Activated naive CD8-positive, alpha-beta T cell treated with anti-CD3 and anti-CD28 coated beads, Interleukin-2, amount 50 U/mL, for 24 hours (primary cell): ENCODE measurements at regions not wholly inside any gene's neighbourhood (a gene's known extent, or its start where the extent isn't known, plus 50 kb on each side); places are given as distances from the start of the nearest gene placed in this dataset.
"Not testable (repeated sequence)": the region's sequence is repeated elsewhere in the genome, so short reads cannot be mapped to it uniquely, and the experiment has no call there.

Source experiments
- ATAC-seq: fragments of 150-1000 bp; cut with Tn5 transposase; one replicate; pipeline ENCODE4 v1.10.0; 2021
- DNase-seq: peaks from one replicate; pipeline ENCODE4 v3.0.0; 2021
- H3K27ac Mint-ChIP-seq: one replicate; pipeline ENCODE4 v1.8.0; 2021; ENCODE audit warnings: mild to moderate bottlenecking, mixed read lengths
- H3K27me3 Mint-ChIP-seq: one replicate; pipeline ENCODE4 v1.8.0; 2021; ENCODE audit warnings: mixed read lengths
- H3K36me3 Mint-ChIP-seq: one replicate; pipeline ENCODE4 v1.8.0; 2021; ENCODE audit warnings: low read depth, mixed read lengths
- H3K4me1 Mint-ChIP-seq: one replicate; pipeline ENCODE4 v1.8.0; 2021; ENCODE audit warnings: mixed read lengths
- H3K4me3 Mint-ChIP-seq: one replicate; pipeline ENCODE4 v1.8.0; 2021; ENCODE audit warnings: mild to moderate bottlenecking, moderate library complexity, mixed read lengths
- H3K9me3 Mint-ChIP-seq: one replicate; pipeline ENCODE4 v1.8.0; 2021; ENCODE audit warnings: mixed read lengths

DNA sequence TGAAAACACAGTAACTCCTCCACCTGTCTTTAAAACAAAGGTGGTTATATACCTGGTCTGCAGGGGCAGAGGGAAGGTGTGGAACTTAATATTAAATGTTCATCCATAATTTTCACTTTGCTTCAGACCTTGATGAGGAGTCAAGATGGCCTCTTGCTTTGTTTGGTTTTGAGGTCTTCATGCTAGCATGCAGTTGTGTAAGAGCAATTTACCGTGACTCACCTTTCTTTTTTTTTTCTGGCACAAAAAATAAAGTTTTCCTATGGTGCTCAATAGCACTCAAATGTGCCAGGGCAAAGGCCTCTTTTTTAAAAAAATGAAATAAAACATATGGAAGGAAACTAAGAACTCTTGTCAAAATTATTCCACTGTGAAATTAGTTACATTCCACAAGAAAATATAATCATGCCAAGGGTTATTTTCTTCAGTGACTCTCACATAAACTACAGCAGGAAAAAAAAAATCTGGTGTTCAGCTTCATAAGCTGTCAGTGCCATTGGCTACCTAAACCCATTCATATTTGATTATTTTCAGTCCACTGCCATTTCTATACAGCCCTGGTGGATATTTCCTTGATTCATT is 128.2 kb downstream of the SLC7A11 start:
- Mint-ChIP-seq H3K27ac (no peak overlapping the region), H3K9me3 (no peaks in the 10 kb centered on the region), H3K27me3 (no peaks in the 10 kb centered on the region), H3K4me1 (peaks cover 7% of the 10 kb centered on the region), H3K4me3 (no peak overlapping the region), H3K36me3 (no peaks in the 10 kb centered on the region)
- ATAC-seq (no peak), DNase-seq (no peak)

DNA sequence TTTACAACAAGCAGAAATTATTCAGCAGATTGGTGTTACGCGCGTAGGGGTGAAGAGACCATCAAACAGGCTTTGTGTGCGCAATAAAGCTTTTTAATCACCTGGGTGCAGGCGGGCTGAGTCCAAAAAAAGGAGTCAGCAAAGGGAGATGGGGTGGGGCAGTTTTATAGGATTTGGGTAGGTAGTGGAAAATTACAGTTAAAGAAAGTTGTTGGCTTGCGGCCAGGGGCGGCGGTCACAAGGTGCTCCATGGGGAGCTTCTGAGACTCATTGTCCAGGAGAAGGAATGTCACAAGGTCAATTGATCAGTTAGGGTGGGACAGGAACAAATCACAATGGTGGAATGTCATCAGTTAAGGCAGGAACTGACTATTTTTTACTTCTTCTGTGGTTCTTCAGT is 129.3 kb downstream of the SLC7A11 start:
- ATAC-seq, DNase-seq, H3K4me3 Mint-ChIP-seq, H3K27me3 Mint-ChIP-seq, H3K36me3 Mint-ChIP-seq, H3K27ac Mint-ChIP-seq, H3K4me1 Mint-ChIP-seq, H3K9me3 Mint-ChIP-seq: not testable (repeated sequence)

DNA sequence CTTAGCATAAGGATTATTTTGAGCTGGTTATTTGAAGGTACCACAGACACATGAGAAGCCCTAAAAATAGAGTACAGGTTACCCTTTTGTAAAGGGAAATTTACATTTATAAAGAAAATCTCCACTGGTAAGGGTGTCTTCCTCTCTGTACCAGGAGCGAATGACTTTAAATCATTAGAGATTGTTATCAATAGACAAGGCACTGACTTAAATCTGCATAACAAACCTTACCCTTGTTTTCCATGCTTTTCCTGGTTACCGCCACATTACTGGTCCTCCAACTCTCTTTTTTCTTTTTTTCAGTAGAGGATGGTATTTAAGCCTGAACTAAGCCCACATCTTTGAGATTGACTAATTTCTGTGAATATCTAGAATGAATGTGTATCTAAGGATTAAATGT is 129.8 kb downstream of the SLC7A11 start:
- DNase-seq: no peak
- no peaks in the 10 kb centered on the region for H3K27me3 Mint-ChIP-seq
- no peaks in the 10 kb centered on the region for H3K36me3 Mint-ChIP-seq
- H3K27ac Mint-ChIP-seq: no peak overlapping the region
- no peak overlapping the region for H3K4me3 Mint-ChIP-seq
- ATAC-seq: no peak
- peaks cover 7% of the 10 kb centered on the region for H3K4me1 Mint-ChIP-seq
- no peaks in the 10 kb centered on the region for H3K9me3 Mint-ChIP-seq

DNA sequence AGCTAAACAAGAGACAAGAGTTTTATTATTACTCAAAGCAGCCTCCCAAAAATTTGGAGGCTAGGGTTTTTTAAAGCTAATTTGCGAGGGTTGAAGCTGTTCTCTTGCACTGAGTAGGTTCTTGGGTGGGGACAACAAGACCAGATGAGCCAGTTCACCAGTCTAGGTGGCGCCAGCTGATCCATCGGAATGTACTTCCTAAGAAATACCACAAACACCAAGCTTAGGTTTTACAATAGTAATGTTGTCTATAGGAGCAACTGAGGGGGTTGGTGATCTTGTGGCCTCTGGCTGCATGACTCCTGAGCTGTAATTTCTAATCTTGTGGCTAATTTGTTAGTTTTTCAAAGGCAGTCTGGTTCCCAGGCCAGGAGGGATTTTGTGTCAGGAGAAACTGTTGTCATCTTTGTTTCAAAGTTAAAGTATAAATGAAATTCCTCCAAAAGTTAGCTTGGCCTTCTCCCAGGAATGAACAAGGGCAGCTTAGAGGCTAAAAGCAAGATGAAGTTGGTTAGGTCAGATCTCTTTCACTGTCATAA is 130.6 kb downstream of the SLC7A11 start:
- H3K9me3 Mint-ChIP-seq: no peaks in the 10 kb centered on the region
- H3K4me3 Mint-ChIP-seq: no peak overlapping the region
- H3K27me3 Mint-ChIP-seq: no peaks in the 10 kb centered on the region
- no peak for ATAC-seq
- no peaks in the 10 kb centered on the region for H3K36me3 Mint-ChIP-seq
- DNase-seq: no peak
- H3K4me1 Mint-ChIP-seq: peaks cover 7% of the 10 kb centered on the region
- H3K27ac Mint-ChIP-seq: no peak overlapping the region

DNA sequence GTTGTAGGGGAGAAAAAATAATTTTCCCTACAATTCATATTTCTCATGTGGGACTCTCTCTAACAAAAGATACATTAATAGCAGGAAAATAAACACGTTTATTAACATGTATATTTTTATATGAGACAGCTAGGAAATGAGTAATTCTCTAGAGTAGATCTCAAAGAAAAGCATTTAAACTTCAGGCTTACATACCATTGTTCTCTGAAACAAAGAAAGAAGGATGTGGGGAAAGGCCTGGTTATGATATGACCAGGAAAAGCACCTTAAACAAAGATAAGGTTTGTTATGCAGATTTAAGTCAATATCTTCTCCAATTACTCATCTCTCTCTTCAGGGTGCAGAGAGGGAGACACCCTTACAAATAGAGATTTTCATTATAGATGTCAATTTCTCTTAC is 131.3 kb downstream of the SLC7A11 start:
- Mint-ChIP-seq H3K4me1 (peaks cover 7% of the 10 kb centered on the region), H3K27me3 (no peaks in the 10 kb centered on the region)
- no peak for DNase-seq

DNA sequence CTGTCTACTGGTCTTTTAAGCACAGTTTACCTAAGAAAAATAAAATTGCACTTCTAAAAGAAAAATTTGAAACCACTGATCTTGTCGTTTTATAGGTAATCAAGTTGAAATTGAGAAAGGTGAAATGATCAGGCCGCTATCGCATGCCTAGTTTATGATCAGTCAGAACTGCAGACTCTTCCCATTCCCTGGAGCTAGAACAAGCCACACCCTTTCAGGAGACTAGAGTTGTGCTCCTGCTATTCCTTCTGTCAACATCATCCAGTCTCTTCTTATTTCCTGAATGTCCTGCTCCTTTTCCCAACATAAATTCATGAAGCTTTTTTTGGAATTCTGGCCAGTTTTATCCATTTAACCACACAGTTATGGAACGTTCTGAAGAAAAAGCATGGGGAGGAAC is 135.1 kb downstream of the SLC7A11 start:
- H3K36me3 Mint-ChIP-seq: no peaks in the 10 kb centered on the region
- no peak for DNase-seq
- no peak overlapping the region for H3K4me3 Mint-ChIP-seq
- no peak overlapping the region for H3K27ac Mint-ChIP-seq
- no peak for ATAC-seq
- H3K9me3 Mint-ChIP-seq: no peaks in the 10 kb centered on the region
- H3K27me3 Mint-ChIP-seq: no peaks in the 10 kb centered on the region
- H3K4me1 Mint-ChIP-seq: no peaks in the 10 kb centered on the region

More for the DNA sequence above, 131.3 kb downstream of the SLC7A11 start:
- H3K27ac Mint-ChIP-seq: no peak overlapping the region
- H3K9me3 Mint-ChIP-seq: no peaks in the 10 kb centered on the region
- no peak overlapping the region for H3K4me3 Mint-ChIP-seq
- ATAC-seq: no peak
- H3K36me3 Mint-ChIP-seq: no peaks in the 10 kb centered on the region

DNA sequence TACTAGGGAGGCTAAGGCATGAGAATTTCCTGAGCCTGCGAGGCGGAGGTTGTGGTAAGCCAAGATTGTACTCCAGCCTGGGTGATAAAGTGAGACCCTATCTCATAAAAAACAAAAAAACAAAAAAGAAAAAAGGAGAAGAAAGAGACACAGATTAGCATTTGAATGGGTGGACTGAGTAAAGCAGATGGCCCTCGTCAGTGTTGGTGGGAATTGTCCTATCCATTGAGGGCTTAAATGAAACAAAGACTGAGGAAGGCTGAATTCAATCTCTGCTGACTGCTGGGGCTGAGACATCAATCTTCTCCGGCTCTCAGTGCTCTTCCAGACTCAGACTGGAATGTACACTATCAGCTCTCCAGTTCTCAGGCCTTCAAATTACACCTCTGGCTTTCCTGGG is 136.8 kb downstream of the SLC7A11 start:
- Mint-ChIP-seq H3K27me3 (no peaks in the 10 kb centered on the region), H3K9me3 (no peaks in the 10 kb centered on the region), H3K4me3 (no peak overlapping the region), H3K27ac (no peak overlapping the region), H3K4me1 (no peaks in the 10 kb centered on the region), H3K36me3 (no peaks in the 10 kb centered on the region)
- DNase-seq: no peak
- ATAC-seq: no peak

DNA sequence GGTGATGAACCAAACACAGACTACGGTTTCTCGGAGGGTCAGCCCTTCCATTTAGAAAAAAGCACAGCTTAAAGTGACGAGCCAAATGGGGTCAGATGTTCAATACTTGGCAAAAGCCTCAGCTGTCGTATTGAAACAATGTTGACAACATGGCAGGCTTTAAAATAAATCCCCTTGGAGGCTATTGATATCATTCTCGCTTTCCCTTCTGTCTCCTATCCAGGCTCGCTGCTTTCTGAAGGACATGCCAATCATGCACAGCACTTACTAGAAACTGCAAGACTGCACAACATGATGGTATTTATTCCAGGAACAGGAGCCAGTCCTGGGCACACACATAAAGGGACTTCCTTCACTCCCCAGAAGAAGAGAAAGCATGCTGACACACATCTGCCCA is 137.9 kb downstream of the SLC7A11 start:
- no peak overlapping the region for H3K4me3 Mint-ChIP-seq
- ATAC-seq (no peak), DNase-seq (no peak)
- no peaks in the 10 kb centered on the region for H3K27me3 Mint-ChIP-seq
- H3K27ac Mint-ChIP-seq: no peak overlapping the region
- H3K36me3 Mint-ChIP-seq: no peaks in the 10 kb centered on the region
- no peaks in the 10 kb centered on the region for H3K9me3 Mint-ChIP-seq
- H3K4me1 Mint-ChIP-seq: no peaks in the 10 kb centered on the region

DNA sequence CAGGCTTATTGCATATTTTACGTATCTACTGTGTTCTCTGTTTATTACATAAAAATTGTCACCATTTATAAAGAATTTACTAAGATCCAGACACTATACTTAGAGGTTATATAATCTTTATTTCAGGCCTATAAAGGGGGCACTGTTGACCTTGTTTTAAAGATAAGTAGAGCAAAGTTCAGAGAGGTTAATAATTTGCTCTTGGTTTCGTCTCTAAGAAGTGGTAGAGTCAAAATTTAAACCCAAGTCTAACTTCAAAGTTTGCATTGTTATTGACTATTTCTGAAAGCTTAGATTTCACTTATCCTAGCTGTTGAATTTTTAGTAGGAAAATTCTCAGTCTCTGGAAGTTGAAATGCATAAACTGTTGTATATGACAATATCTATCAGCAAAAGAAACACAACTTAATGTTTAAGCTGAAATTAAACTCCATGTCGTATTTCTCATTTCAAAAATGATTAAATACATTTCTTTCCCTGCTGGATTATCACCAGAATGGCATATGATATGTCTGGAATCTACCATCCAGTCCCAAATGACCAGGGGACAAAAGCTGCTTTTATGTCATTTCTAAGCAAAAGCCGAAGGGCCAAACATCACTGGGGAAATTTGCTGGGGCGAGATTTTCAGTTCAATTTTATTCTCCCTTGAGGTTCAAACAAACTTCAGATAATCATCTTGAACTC is 138.4 kb downstream of the SLC7A11 start:
- DNase-seq (no peak), ATAC-seq (no peak)
- no peaks in the 10 kb centered on the region for H3K4me1 Mint-ChIP-seq

DNA sequence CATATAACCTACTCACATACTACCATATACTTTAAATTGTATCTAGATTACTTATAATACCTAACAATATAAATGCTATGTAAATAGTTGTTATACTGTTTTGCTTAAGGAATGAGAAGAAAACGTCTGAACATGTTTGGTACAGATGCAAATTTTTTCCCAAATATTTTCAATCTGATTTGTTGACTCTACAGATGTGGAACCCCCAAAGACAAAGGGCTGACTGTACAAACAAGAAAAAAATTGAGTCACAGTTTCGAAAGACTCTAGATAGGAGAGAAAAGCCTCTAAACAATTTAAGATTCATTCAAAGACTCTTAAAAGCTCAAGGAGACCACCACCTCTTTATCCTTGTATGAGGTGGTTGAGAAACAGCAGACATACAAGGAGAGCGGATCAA is 142.8 kb downstream of the SLC7A11 start:
- H3K9me3 Mint-ChIP-seq: no peaks in the 10 kb centered on the region

More for the DNA sequence above, 138.4 kb downstream of the SLC7A11 start:
- no peaks in the 10 kb centered on the region for H3K9me3 Mint-ChIP-seq
- H3K4me3 Mint-ChIP-seq: no peak overlapping the region
- no peaks in the 10 kb centered on the region for H3K36me3 Mint-ChIP-seq
- H3K27ac Mint-ChIP-seq: no peak overlapping the region
- H3K27me3 Mint-ChIP-seq: no peaks in the 10 kb centered on the region

DNA sequence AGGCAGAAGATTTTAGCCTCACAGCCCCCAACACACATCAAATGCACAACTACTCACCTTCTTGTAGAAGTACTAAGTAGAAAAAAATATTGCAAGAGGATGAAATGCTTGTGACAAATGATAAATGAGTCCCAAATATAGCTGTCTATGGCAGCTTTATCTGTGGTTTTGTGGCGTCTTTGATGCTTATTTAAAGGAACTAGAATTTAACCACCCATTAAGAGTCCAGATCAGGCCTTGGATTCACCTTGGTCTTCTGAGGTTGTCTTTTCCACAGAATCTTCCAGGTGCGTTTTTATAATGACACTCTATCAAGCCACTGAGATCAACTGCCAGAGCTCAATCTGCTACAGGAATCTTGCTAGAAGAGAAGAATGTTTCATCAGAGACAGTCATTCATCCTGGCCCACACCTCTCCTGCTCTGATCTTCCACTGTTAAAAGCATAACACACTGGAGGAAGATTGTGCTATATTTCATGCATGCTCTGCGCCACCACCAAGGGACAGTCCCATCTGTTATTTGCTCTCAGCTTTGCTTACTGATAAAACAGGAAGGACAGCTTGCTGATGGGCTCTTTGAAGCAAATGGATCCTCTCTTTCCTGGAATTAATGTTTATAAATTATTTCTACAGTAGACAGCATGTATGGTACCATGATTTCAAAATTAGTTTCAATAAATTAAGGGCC is 144.1 kb downstream of the SLC7A11 start:
- Mint-ChIP-seq H3K4me3 (no peak overlapping the region), H3K4me1 (no peaks in the 10 kb centered on the region), H3K9me3 (no peaks in the 10 kb centered on the region), H3K36me3 (no peaks in the 10 kb centered on the region), H3K27ac (no peak overlapping the region), H3K27me3 (no peaks in the 10 kb centered on the region)
- DNase-seq: no peak
- no peak for ATAC-seq

More for the DNA sequence above, 142.8 kb downstream of the SLC7A11 start:
- Mint-ChIP-seq H3K27me3 (no peaks in the 10 kb centered on the region), H3K36me3 (no peaks in the 10 kb centered on the region), H3K4me3 (no peak overlapping the region), H3K4me1 (no peaks in the 10 kb centered on the region), H3K27ac (no peak overlapping the region)
- ATAC-seq (no peak), DNase-seq (no peak)

DNA sequence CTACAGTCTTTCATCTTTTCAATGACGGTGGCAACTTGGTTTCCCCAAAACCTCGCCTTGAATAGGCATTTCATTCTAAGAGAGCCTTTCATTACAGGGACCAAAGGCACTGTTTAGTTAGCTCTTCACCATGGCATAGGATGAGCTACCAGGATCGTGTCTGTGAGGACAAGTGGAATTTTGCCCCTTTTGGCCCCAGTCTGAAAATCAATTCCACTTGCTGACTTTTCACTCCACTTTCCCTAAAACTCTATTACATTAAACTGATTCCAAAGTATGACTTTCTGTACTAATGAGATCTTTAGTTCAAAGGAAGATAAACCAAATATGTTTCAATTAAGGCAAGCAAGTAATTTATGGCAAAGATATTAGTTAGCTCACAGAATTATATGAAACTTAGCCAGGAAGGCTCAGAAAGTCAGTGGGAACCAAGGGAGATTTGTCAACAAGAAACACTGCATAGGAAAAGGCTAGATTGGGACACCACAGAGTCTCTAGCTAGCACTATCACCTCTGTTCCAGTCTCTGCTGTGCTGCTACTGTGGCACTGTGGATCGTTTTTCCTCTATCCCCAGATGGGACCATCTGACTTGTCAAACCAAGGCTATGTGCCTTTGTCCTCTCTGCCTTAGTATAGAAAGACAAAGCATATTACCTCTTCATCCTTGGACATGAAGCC is 145.6 kb downstream of the SLC7A11 start:
- Mint-ChIP-seq H3K4me3 (no peak overlapping the region), H3K4me1 (no peaks in the 10 kb centered on the region), H3K27me3 (no peaks in the 10 kb centered on the region), H3K9me3 (no peaks in the 10 kb centered on the region), H3K36me3 (no peaks in the 10 kb centered on the region), H3K27ac (no peak overlapping the region)
- ATAC-seq (no peak), DNase-seq (no peak)

DNA sequence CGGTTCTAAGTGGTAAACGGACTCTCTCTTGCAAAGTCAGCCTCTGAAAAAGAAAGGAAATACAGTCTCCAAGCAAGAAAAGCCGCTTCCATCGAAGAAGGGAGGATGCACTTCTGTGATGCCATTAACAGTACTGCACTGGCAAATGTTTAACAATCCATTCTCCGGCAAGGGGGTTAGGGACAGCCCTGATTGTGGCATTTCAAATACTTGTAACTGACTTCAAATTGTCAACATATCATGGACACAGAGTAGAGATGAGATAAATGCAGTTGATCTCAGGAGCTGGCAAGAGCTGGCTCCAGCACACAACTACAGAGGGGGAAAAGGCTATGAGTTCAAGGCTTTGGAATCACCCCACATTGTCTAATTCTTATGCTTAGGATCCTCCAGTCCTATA is 146.8 kb downstream of the SLC7A11 start:
- no peak overlapping the region for H3K4me3 Mint-ChIP-seq
- H3K9me3 Mint-ChIP-seq: no peaks in the 10 kb centered on the region
- DNase-seq (no peak), ATAC-seq (no peak)
- H3K27ac Mint-ChIP-seq: no peak overlapping the region
- H3K36me3 Mint-ChIP-seq: no peaks in the 10 kb centered on the region
- no peaks in the 10 kb centered on the region for H3K4me1 Mint-ChIP-seq
- H3K27me3 Mint-ChIP-seq: no peaks in the 10 kb centered on the region

DNA sequence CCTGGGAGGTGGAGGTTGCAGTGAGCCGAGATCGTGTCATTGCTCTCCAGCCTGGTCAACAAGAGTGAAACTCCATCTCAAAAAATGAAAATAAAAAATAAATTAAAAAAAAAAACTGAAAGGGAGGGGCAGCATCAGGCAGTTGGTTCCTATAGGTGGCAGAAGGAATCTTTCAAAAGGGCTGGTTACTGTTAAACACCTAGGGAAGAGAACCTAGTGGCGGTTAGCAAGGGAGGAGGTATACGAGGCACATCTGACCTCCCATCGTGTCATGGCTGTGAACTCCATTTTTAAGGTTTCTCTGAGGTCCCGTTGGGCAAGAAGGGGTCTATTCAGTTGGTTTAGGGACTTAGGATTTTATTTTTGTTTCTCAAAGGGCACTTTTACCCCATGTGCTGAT is 150.1 kb downstream of the SLC7A11 start:
- Mint-ChIP-seq H3K36me3 (no peaks in the 10 kb centered on the region), H3K27ac (no peak overlapping the region), H3K27me3 (no peaks in the 10 kb centered on the region), H3K4me3 (no peak overlapping the region), H3K4me1 (no peaks in the 10 kb centered on the region), H3K9me3 (no peaks in the 10 kb centered on the region)
- no peak for DNase-seq
- ATAC-seq: no peak
